ENCODE measurements at regions not wholly inside any gene's neighbourhood (a gene's known extent, or its start where the extent isn't known, plus 50 kb on each side); places are given as distances from the start of the nearest gene placed in this dataset.

GRCh38 chrX:794311-794710 is 163.7 kb downstream of the SHOX start:
- Histone ChIP-seq H4K20me1 (ENCODE audit: control insufficient read depth, insufficient read depth, low read length, poor library complexity, severe bottlenecking) (no peaks in the 10 kb centered on the region), H3K4me1 (ENCODE audit: control insufficient read depth in 2 of 2, insufficient read depth in 2 of 2, low read length in 2 of 2) (no peaks in the 10 kb centered on the region), H3K27me3 (replicated peaks in 1 of 4; ENCODE audit: control extremely low read depth in 1 of 4, control insufficient read depth in 3 of 4, insufficient read depth in 4 of 4, low read length in 3 of 4) (peaks cover 0 to 11% (median 0%) of the 10 kb centered on the region in 4 experiments), H3K4me3 (ENCODE audit: control extremely low read depth in 1 of 5, extremely low read depth in 1 of 5, insufficient read depth in 1 of 5, low read depth in 2 of 5, low read length in 4 of 5) (no peak overlapping the region), H3K36me3 (replicated peaks in 1 of 2; ENCODE audit: control extremely low read depth in 1 of 2, control insufficient read depth in 1 of 2, extremely low read depth in 1 of 2, insufficient read depth in 2 of 2, low read length in 1 of 2) (no peaks in the 10 kb centered on the region), H3K9ac (ENCODE audit: low read length) (no peak overlapping the region), H3K27ac (ENCODE audit: low read length in 2 of 2) (no peak overlapping the region), H3K79me2 (ENCODE audit: control insufficient read depth, insufficient read depth, low read length) (no peaks in the 10 kb centered on the region), H3K9me3 (ENCODE audit: control extremely low read depth in 1 of 3, control insufficient read depth in 2 of 3, insufficient read depth in 1 of 3, low read length in 2 of 3) (peaks cover 0 to 32% (median 0%) of the 10 kb centered on the region in 3 donors), H3K4me2 (replicated peaks; ENCODE audit: low read depth, low read length, poor library complexity, severe bottlenecking) (no peak overlapping the region), H2AFZ (ENCODE audit: insufficient read depth, low read depth, low read length, poor library complexity, severe bottlenecking) (no peak overlapping the region)
- no peak for TF ChIP-seq EZH2 (IDR thresholded peaks at IDR 0.05; ENCODE audit: borderline replicate concordance, insufficient read depth, low read depth, low read length, poor library complexity, severe bottlenecking)
- TF ChIP-seq CTCF (IDR thresholded peaks at IDR 0.05) = no peak
- WGBS (ENCODE audit: insufficient coverage) = 87% methylated on average over 7 of the region's 11 CpGs
- POLR2A ChIA-PET = no interaction called here
- Mint-ChIP-seq H3K4me1 (no peaks in the 10 kb centered on the region), H3K27me3 (peaks cover 18% of the 10 kb centered on the region), H3K27ac (no peak overlapping the region), H3K4me3 (no peak overlapping the region), H3K9me3 (ENCODE audit: insufficient read depth) (no peaks in the 10 kb centered on the region)
- CTCF ChIA-PET = no interaction called here
- ATAC-seq (ENCODE audit: low read depth) = no peak
- intact Hi-C loops (cut with micrococcal nuclease) = no loop called here
- no peak for DNase-seq

GRCh38 chrX:793216-793770 is 162.7 kb downstream of the SHOX start:
- Histone ChIP-seq H4K20me1 (ENCODE audit: control insufficient read depth, insufficient read depth, low read length, poor library complexity, severe bottlenecking) (no peaks in the 10 kb centered on the region), H3K27ac (ENCODE audit: low read length in 2 of 2) (no peak overlapping the region), H3K9me3 (ENCODE audit: control extremely low read depth in 1 of 3, control insufficient read depth in 2 of 3, insufficient read depth in 1 of 3, low read length in 2 of 3) (peaks cover 0 to 40% (median 0%) of the 10 kb centered on the region in 3 donors), H3K4me1 (ENCODE audit: control insufficient read depth in 2 of 2, insufficient read depth in 2 of 2, low read length in 2 of 2) (no peaks in the 10 kb centered on the region), H3K4me3 (ENCODE audit: control extremely low read depth in 1 of 5, extremely low read depth in 1 of 5, insufficient read depth in 1 of 5, low read depth in 2 of 5, low read length in 4 of 5) (no peak overlapping the region), H2AFZ (ENCODE audit: insufficient read depth, low read depth, low read length, poor library complexity, severe bottlenecking) (no peak overlapping the region), H3K36me3 (replicated peaks in 1 of 2; ENCODE audit: control extremely low read depth in 1 of 2, control insufficient read depth in 1 of 2, extremely low read depth in 1 of 2, insufficient read depth in 2 of 2, low read length in 1 of 2) (no peaks in the 10 kb centered on the region), H3K4me2 (replicated peaks; ENCODE audit: low read depth, low read length, poor library complexity, severe bottlenecking) (no peak overlapping the region), H3K9ac (ENCODE audit: low read length) (no peak overlapping the region), H3K27me3 (replicated peaks in 1 of 4; ENCODE audit: control extremely low read depth in 1 of 4, control insufficient read depth in 3 of 4, insufficient read depth in 4 of 4, low read length in 3 of 4) (peaks cover 0 to 11% (median 0%) of the 10 kb centered on the region in 4 experiments), H3K79me2 (ENCODE audit: control insufficient read depth, insufficient read depth, low read length) (no peaks in the 10 kb centered on the region)
- Mint-ChIP-seq H3K27ac (no peak overlapping the region), H3K9me3 (ENCODE audit: insufficient read depth) (no peaks in the 10 kb centered on the region), H3K4me3 (no peak overlapping the region), H3K27me3 (peaks cover 18% of the 10 kb centered on the region), H3K4me1 (no peaks in the 10 kb centered on the region)
- ChIA-PET POLR2A (no interaction called here), CTCF (no interaction called here)
- DNase-seq (no peak), ATAC-seq (ENCODE audit: low read depth) (no peak)
- 87% methylated on average over 21 of the region's 24 CpGs for WGBS (ENCODE audit: insufficient coverage)
- no peak for TF ChIP-seq CTCF (IDR thresholded peaks at IDR 0.05)
- no peak for TF ChIP-seq EZH2 (IDR thresholded peaks at IDR 0.05; ENCODE audit: borderline replicate concordance, insufficient read depth, low read depth, low read length, poor library complexity, severe bottlenecking)
- intact Hi-C loops (cut with micrococcal nuclease) = no loop called here
